ENCODE measurements at regions not wholly inside any gene's neighbourhood (a gene's known extent, or its start where the extent isn't known, plus 50 kb on each side); places are given as distances from the start of the nearest gene placed in this dataset.

GRCh38 chr22:27104449-27104848 lies 447.1 kb downstream of the MIAT start:
- Mint-ChIP-seq H3K27me3 (ENCODE audit: low read depth, unreplicated experiment) (no peaks in the 10 kb centered on the region), H3K36me3 (ENCODE audit: low read depth, unreplicated experiment) (peaks cover 1% of the 10 kb centered on the region), H3K27ac (ENCODE audit: unreplicated experiment) (no peak overlapping the region), H3K4me1 (ENCODE audit: low read depth, unreplicated experiment) (peaks cover 45% of the 10 kb centered on the region), H3K4me3 (ENCODE audit: unreplicated experiment) (no peak overlapping the region), H3K9me3 (ENCODE audit: unreplicated experiment) (no peaks in the 10 kb centered on the region)
- Histone ChIP-seq H3K36me3 (ENCODE audit: insufficient read depth, low read length) (no peaks in the 10 kb centered on the region), H3K9me3 (ENCODE audit: insufficient read depth, low read depth, low read length) (no peaks in the 10 kb centered on the region), H3K4me1 (ENCODE audit: insufficient read depth, low read length) (peaks cover 55% of the 10 kb centered on the region), H3K27ac (ENCODE audit: low read depth, low read length) (no peak overlapping the region), H4K20me1 (ENCODE audit: insufficient read depth, low read length) (no peaks in the 10 kb centered on the region), H3K27me3 (ENCODE audit: insufficient read depth, low read length) (no peaks in the 10 kb centered on the region), H2AFZ (ENCODE audit: low read depth, low read length) (no peak overlapping the region), H3K4me2 (ENCODE audit: low read length) (no peak overlapping the region), H3K79me2 (ENCODE audit: insufficient read depth, low read length) (no peaks in the 10 kb centered on the region), H3K4me3 (ENCODE audit: insufficient read depth, low read depth, low read length) (no peak overlapping the region), H3K9ac (ENCODE audit: low read length) (no peak overlapping the region)
- FAIRE-seq (no peak), DNase-seq (ENCODE audit: low read depth) (no peak)
- TF ChIP-seq EZH2 (IDR thresholded peaks at IDR 0.05; ENCODE audit: insufficient read depth, low read length) (no peak), CTCF (IDR thresholded peaks at IDR 0.05; ENCODE audit: insufficient read depth, low read depth, low read length) (no peak)

- no peaks in the 10 kb centered on the region for H3K27me3 Mint-ChIP-seq (ENCODE audit: low read depth, unreplicated experiment)
- Histone ChIP-seq H3K9me3 (ENCODE audit: insufficient read depth, low read depth, low read length) (no peaks in the 10 kb centered on the region), H3K9ac (ENCODE audit: low read length) (peak overlapping the region; percentile 51), H3K4me2 (ENCODE audit: low read length) (peak overlapping the region; percentile 24), H2AFZ (ENCODE audit: low read depth, low read length) (peak overlapping the region; percentile 19), H4K20me1 (ENCODE audit: insufficient read depth, low read length) (no peaks in the 10 kb centered on the region), H3K36me3 (ENCODE audit: insufficient read depth, low read length) (no peaks in the 10 kb centered on the region), H3K4me1 (ENCODE audit: insufficient read depth, low read length) (peaks cover 56% of the 10 kb centered on the region), H3K79me2 (ENCODE audit: insufficient read depth, low read length) (no peaks in the 10 kb centered on the region), H3K27me3 (ENCODE audit: insufficient read depth, low read length) (no peaks in the 10 kb centered on the region), H3K27ac (ENCODE audit: low read depth, low read length) (peak overlapping the region; percentile 99), H3K4me3 (ENCODE audit: insufficient read depth, low read depth, low read length) (no peak overlapping the region)
- TF ChIP-seq CTCF (IDR thresholded peaks at IDR 0.05; ENCODE audit: insufficient read depth, low read depth, low read length), result no peak
- TF ChIP-seq EZH2 (IDR thresholded peaks at IDR 0.05; ENCODE audit: insufficient read depth, low read length), result no peak
- DNase-seq (ENCODE audit: low read depth) (peak; percentile 97), FAIRE-seq (peak; percentile 99)
- no peak overlapping the region for H3K4me3 Mint-ChIP-seq (ENCODE audit: unreplicated experiment)
- H3K9me3 Mint-ChIP-seq (ENCODE audit: unreplicated experiment), result no peaks in the 10 kb centered on the region
- peaks cover 49% of the 10 kb centered on the region for H3K4me1 Mint-ChIP-seq (ENCODE audit: low read depth, unreplicated experiment)
- H3K27ac Mint-ChIP-seq (ENCODE audit: unreplicated experiment), result peak overlapping the region; percentile 84
- peaks cover 1% of the 10 kb centered on the region for H3K36me3 Mint-ChIP-seq (ENCODE audit: low read depth, unreplicated experiment)
These were observed 448.0 kb downstream of the MIAT start for GRCh38 chr22:27105142-27106025.

- no peak for FAIRE-seq
These were observed 449.6 kb downstream of the MIAT start for GRCh38 chr22:27106985-27107384.

More at GRCh38 chr22:27106985-27107384, 449.6 kb downstream of the MIAT start:
- Mint-ChIP-seq H3K4me1 (ENCODE audit: low read depth, unreplicated experiment) (peaks cover 49% of the 10 kb centered on the region), H3K27me3 (ENCODE audit: low read depth, unreplicated experiment) (no peaks in the 10 kb centered on the region), H3K9me3 (ENCODE audit: unreplicated experiment) (no peaks in the 10 kb centered on the region), H3K36me3 (ENCODE audit: low read depth, unreplicated experiment) (peaks cover 1% of the 10 kb centered on the region), H3K4me3 (ENCODE audit: unreplicated experiment) (no peak overlapping the region), H3K27ac (ENCODE audit: unreplicated experiment) (no peak overlapping the region)
- Histone ChIP-seq H2AFZ (ENCODE audit: low read depth, low read length) (no peak overlapping the region), H3K4me1 (ENCODE audit: insufficient read depth, low read length) (peaks cover 58% of the 10 kb centered on the region), H3K9ac (ENCODE audit: low read length) (no peak overlapping the region), H3K36me3 (ENCODE audit: insufficient read depth, low read length) (no peaks in the 10 kb centered on the region), H4K20me1 (ENCODE audit: insufficient read depth, low read length) (no peaks in the 10 kb centered on the region), H3K27ac (ENCODE audit: low read depth, low read length) (peak overlapping the region; percentile 99), H3K79me2 (ENCODE audit: insufficient read depth, low read length) (no peaks in the 10 kb centered on the region), H3K4me3 (ENCODE audit: insufficient read depth, low read depth, low read length) (no peak overlapping the region), H3K27me3 (ENCODE audit: insufficient read depth, low read length) (no peaks in the 10 kb centered on the region), H3K4me2 (ENCODE audit: low read length) (no peak overlapping the region), H3K9me3 (ENCODE audit: insufficient read depth, low read depth, low read length) (no peaks in the 10 kb centered on the region)
- DNase-seq (ENCODE audit: low read depth), result no peak
- no peak for TF ChIP-seq CTCF (IDR thresholded peaks at IDR 0.05; ENCODE audit: insufficient read depth, low read depth, low read length)
- no peak for TF ChIP-seq EZH2 (IDR thresholded peaks at IDR 0.05; ENCODE audit: insufficient read depth, low read length)

All from astrocyte (in vitro differentiated cells and primary cell).